ENCODE measurements at regions not wholly inside any gene's neighbourhood (a gene's known extent, or its start where the extent isn't known, plus 50 kb on each side); places are given as distances from the start of the nearest gene placed in this dataset.

GRCh38 chr16:79325226-79325945 lies 275.2 kb downstream of the MAF start:
- TF ChIP-seq CTCF (optimal IDR thresholded peaks at IDR 0.05 in 1 of 3, IDR thresholded peaks at IDR 0.05 in 1 of 3, conservative IDR thresholded peaks at IDR 0.05 in 1 of 3; ENCODE audit: extremely low read depth in 1 of 3, insufficient read depth in 2 of 3, low read length in 3 of 3) (no peak), EZH2 (IDR thresholded peaks at IDR 0.05; ENCODE audit: low read length) (no peak)

All from keratinocyte (primary cell).